NCI-H524 treated with DMSO at 0.1 percent for 48 hours (cell line): ENCODE measurements at regions not wholly inside any gene's neighbourhood (a gene's known extent, or its start where the extent isn't known, plus 50 kb on each side); places are given as distances from the start of the nearest gene placed in this dataset.

ENCODE experiments used
- DNase-seq: peaks from one replicate; lab custom pipeline; 2025; lab: John Stamatoyannopoulos, UW

DNA sequence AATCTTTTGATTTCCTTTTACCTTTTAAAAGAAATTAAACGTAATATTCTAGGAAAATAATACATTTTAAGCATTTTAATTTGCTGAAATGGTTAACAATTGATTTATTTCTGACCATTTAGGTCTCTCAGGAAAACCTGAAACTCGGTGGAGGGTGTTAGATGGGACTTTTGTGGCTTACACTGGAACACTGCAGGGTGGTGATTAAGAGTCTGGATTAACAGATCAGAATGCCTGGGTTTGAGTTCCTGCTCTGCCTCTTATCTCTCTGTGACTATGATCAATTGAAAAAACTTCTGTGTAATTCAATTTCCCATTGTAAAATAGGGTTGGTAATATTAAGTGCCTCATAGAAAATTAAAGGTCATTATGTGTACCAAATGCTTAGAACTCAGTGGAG is 168.7 kb downstream of the UBE2E3 start:
- no peak for DNase-seq

DNA sequence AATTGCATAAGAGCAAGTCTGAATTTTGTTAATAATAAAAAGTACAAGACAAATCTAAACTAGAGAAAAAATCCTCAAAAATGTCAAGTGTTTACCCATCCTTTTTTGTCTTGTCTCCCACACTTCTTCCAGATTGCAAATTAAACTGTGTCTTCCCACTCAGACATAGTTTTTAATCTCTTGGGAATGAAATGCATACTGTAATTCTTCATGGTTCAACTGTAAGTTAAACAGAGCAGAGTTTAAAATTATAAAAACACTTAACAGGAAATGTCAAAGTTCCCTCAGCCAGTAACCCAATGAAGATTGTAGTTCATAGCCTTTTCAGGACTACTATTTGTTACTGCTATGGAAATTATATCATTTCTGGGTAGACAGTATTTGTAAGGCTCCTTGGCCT is 171.8 kb downstream of the UBE2E3 start:
- DNase-seq = no peak

- no peak for DNase-seq
These were observed 172.3 kb downstream of the UBE2E3 start for GRCh38 chr2:181152701-181153100.

- DNase-seq = no peak
These were observed 173.5 kb downstream of the UBE2E3 start for GRCh38 chr2:181153886-181154285.

DNA sequence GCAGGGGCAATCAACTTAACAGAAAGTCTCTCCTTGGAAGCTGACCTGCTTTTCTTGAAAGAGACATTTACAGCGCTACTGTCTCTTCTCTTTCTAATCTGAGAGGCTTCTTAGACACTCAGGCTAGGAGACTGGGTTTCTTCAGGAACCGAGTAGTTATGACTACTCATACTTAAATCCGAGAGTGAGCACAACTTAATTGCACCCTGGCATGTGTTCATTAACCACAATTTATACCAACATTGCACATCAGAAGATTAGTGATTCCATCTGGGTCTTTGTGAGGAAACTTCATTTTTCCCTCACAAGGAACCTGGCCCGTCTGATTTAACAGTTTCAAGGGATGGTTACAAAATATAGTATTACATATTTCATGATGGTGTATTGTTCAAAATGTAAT is 176.9 kb downstream of the UBE2E3 start:
- DNase-seq = no peak

GRCh38 chr2:181158427-181158826 is 178.0 kb downstream of the UBE2E3 start:
- DNase-seq = no peak

DNA sequence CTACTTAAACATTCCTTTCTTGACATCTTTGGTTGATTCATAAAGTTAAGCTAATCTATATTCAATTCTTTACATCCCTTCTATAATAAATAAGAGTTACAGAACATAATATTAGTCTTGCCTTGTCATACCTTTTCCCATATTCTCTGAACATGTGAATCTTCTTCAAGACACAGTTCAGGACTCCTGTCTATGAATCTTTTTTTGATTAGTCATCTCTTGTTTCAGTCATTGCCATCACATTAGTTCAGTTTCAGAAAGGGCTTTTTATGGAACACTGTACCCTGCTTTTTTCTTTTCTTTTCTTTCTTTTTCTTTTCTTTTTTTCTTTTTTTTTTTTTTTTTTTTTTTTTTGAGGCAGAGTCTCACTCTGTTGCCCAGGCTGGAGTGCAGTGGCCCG is 181.2 kb downstream of the UBE2E3 start:
- DNase-seq = no peak

DNA sequence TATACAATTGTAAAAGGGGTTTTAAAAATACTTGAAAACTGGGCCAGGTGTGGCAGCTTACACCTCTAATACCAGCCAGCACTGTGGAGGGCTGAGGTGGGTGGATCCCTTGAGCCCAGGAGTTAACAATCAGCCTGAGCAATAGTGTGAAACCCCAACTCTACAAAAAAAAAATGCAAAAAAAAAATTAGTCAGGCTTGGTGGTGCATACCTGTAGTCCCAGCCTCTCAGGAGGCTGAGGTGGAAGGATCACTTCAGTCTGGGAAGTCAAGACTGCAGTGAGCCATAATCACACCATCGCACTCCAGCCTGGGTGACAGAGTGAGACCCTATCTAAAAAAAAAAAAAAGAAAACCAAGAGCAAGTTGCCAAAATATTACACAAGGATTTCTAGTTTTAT is 182.7 kb downstream of the UBE2E3 start:
- no peak for DNase-seq

DNA sequence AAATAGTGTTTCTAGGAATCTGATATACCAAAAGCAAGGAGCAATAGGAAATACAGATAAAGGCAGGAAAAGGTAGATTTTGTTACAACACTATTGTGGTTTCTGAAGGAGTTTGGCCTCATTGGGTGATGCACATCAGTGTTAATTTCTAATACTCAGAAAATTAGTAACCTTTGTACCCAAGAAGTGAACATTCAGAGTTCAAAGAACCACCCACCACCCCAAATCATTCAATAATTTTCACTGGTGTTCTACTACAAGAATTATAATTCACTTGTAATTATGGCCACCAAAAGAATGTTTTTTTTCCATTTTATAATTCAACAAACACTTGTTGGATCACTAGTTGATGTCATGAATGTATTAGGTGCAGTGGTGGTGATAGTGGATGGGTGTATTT is 183.3 kb downstream of the UBE2E3 start:
- no peak for DNase-seq

GRCh38 chr2:181164699-181165098 is 184.3 kb downstream of the UBE2E3 start:
- DNase-seq = no peak

DNA sequence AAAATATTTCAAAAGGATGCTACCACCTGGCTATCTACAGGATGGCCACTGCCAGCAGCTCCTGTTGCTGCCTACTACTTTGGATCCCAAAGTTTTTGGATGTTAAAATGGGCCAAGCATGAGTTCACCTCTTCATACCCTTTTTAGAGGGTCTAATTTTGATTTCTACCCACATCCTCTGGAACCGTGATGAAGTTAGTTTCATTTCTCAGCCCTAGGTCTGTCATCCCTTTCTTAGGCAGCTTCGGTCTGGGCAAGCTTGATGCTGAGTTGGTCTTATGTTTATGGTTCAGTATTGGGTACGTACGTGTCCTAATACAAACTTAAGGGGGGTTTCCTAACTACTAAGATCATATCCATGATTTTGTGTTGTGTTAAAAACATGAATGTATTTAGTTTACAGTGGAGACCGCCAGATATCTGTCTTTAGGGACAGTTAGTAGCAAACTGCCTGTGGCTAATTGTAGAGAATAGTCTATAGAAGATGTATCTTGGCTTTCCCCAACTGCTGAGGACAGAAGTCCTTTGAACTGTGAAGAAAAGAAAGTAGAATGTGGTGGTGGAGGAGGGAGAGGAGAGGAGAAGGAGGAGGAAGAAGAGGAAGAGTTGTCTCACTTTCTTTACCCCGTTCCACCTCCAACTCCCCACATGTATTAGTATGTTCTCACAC is 184.9 kb downstream of the UBE2E3 start:
- DNase-seq = no peak

DNA sequence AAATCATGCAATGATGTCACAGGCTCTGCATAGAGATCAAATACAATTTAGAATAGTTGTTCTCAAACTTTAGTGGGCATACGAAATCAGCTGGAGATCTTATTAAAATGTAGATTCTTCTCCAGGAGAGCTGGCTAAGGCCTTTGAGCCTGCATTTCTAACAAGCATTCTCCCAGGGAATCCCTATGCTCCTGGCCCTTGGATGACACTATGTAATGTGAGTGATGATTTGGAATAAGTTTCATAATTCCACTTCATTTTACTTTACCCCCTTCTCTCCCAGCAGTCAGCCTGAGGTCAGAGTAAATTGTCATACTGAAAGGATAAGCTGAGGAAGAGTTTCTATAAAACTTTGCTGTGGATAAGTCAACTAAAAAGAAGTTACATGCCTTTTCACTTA is 189.1 kb downstream of the UBE2E3 start:
- DNase-seq = no peak

DNA sequence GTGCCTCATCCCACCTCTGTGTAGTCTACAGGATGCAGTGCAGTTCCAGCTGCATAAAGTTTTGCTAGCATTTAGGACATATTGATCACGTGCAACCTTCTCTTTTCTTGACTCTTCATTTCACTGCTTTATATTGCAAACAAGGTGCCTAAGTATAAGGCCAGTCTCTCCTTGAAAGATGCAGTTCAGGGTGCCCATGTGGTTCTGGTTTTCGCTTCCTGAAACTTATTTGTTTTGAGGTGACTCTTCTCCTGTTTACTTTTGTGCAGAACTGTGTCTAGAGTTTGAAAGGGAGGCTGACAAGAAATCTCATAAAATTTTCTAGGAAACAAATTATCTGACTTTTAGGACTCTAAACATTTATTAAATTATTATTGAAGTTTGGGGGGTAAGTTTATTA is 189.9 kb downstream of the UBE2E3 start:
- DNase-seq = no peak

DNA sequence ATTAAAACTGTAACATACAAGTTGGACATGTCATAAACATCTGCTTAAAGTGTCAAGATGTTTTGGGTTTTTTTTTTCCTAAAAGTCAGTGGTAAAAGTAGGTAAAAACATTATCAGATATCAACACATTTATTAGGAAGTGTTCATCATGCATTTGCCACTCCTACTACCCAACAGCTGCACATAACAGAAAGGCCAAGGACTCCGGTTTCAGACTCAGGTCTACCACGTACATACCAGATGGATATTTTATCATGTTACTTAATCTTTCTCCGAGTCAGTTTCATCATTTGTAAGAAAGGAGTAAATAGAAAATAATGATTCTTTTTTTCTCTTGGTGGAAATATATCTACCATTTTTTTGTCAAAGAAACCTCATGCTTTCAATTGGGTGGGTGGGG is 192.3 kb downstream of the UBE2E3 start:
- DNase-seq = no peak

DNA sequence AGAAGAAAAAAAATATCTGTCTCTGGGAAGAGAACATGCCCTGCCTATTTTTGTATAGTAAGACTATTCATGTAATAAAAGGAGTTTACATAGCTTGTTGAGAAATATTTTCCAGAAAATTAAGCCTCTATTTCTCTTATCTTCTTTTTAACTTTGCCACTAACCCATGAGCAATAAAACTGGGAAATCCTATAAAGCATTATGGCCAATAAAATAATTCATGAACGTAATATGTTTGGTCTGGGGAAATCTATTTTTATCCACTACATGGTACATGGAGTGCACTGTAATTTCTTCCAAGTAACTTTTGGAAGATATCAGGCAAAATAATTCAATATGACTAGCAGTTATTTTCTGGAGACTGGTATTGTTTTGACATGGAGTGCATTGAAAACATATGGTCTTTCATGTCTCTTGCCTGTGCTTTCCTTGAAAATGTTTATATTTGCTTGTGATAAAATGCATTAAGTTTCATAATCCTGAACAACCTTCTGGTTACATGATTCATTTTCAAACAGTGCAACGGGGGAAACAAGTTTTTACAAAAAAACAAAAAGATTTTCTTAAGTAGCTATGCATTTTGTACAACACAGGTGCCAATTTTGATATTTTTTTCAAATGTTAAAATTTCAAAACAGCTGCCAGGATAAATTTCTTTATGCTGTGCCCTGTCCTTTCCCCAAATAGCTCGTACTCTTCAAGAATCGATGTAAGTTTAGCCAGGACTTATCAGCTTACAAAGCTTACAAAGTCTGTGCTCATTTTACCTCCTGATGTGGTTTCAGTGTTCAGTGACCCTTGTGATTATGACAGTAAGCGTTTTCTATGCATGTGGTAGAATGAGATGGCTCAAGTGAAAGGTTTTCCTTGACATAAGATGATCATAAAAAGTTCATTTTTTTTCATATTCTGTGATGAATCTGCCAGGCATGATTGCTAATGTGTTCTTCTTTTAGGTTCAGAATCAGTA is 194.5 kb downstream of the UBE2E3 start:
- DNase-seq = no peak

DNA sequence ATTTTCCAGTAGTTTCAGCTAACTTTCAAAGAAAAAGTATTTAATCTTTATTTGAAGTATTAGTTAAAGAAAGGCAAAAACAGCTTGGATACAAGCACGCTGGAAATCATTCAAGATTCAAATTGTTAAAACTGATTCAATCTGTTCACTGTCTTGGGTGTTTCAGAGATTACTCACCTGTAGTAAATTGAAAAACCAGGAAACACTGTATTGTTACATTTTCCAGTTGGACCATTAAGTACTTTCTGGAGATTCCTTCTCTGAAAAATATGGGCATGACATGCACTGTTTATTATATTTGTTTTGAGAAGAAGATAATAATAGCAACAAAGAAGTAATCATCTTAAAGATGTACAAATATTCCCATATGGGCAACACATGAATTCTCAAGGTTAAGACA is 196.1 kb downstream of the UBE2E3 start:
- no peak for DNase-seq

DNA sequence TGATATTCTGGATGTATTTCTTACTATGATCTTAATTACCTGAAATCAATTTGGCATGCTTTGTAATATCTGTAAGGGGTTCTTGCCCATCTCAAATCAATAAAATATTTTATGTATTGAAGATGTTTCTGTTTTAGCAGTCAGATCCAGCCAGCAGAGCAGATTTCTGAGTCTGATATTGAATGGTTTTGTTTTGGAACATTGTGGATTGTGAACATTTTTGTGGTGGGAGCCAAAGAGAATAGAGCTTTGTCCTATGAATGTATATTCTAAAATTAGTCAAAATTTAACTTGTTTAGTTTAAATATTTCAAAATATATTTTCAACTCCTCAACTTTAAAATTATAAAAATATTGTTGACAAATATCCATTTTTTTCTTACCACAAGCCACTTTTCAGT is 197.0 kb downstream of the UBE2E3 start:
- no peak for DNase-seq

GRCh38 chr2:181178130-181178529 is 197.7 kb downstream of the UBE2E3 start:
- no peak for DNase-seq

DNA sequence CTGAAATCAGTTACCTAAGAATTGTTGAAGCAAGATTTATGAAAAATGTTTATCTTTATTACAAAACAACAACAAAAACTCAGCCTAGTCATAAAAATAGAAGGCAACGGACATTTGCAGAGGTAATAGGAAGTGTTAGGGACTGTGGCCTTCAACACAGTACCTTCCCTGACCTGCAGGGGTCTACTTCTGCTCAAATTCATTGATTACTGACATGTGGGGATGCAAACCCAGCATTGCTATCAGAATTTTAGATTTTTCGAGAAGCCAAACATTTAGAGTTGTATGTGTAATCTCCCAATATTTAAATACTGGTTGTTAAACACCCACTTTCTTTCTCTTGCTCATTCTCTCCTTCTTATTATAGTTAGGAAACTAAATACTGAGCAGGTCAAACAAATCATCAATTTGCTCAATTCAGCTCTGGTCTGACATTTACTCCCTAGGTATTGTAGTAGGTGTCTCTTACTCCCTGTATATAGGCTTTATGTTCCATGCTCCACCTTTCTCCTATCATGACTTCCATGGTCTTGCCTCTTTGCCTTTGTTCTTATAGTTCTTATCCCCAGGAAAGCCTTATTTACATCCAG is 198.5 kb downstream of the UBE2E3 start:
- no peak for DNase-seq

DNA sequence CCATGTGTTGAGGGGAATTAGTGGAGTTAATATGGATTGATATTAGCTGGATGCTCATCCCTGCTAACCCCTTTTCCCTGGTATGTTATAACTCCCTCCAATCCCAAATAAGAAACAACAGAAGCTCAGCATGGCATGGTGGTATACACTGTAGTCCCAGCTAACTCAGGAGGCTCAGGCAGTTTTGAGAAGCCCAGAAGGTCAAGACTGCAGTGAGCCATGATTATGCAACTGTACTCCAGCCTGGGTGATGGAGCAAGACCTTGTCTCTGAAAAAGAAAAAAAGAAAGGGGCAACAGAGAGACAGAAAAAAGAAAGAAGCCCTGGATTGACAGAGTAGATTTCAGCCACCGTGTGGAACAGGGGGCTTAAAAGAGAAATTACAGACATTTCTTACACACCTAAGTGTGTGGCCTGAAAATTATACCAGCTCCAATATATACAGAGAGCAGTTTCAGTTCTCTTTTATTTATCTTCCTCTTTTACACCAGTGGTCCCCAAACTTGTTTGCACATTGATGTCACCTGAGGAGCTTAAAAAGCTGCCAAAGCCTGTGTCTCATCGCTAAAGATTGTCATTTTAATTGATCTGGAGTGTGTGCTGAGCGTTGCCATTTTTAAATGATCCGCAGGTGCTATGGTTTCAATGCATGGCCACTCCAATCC is 203.6 kb downstream of the UBE2E3 start:
- no peak for DNase-seq

- DNase-seq = no peak
These were observed 205.0 kb downstream of the UBE2E3 start for GRCh38 chr2:181185421-181185820.

DNA sequence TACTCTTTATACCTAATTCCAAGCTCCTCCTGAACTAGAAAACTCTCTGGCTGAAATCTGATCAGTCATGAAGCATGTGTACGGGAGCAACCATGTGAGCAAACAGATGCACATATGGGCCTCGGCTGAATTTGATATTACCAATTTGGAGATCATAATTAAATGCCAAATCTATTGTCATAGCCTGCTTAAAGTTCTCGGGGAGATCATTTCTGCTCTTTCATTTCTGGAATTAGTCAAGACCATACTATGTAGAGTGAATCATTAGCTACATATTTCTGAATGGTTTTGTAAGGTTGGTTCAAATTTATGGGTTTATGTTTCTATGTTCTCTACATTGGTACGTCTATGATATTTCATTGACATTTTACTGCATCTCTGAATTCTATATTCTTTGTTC is 205.5 kb downstream of the UBE2E3 start:
- DNase-seq = no peak

- DNase-seq = no peak
These were observed 208.2 kb downstream of the UBE2E3 start for GRCh38 chr2:181188605-181189004.
